GM12878 (cell line): ENCODE measurements at regions not wholly inside any gene's neighbourhood (a gene's known extent, or its start where the extent isn't known, plus 50 kb on each side); places are given as distances from the start of the nearest gene placed in this dataset.

ENCODE experiments used
- ATAC-seq: fragments of 200-7000 bp; cut with Tn5 transposase; 3 replicates; pipeline ENCODE4 v1.9.1; 2020; ENCODE audit warnings: mild to moderate bottlenecking, moderate library complexity
- BruUV-seq: library from RNA; stranded (reverse); fragments of 400-500 nt; replicated peaks from 2 replicates; lab custom pipeline; 2021; lab: Mats Ljungman, UMichigan
- CTCF ChIA-PET: fragments of 300-600 bp; sonication (Branson Sonifier 250); formaldehyde crosslinking; extraction: SDS; loops from one replicate; lab custom pipeline; 2021; ENCODE audit warnings: inconsistent platforms; lab: Yijun Ruan, JAX
- POLR2A ChIA-PET: fragments of 350-600 bp; formaldehyde crosslinking; extraction: SDS; loops from one replicate; lab custom pipeline; 2021; ENCODE audit warnings: inconsistent platforms; lab: Charles Lee
- RAD21 ChIA-PET: fragments of 300-600 bp; sonication (Branson Sonifier 250); formaldehyde crosslinking; loops from one replicate; lab custom pipeline; 2023; ENCODE audit warnings: antibody characterized with exemption; ENCODE audit not compliant: unreplicated experiment; lab: Charles Lee
- SMC1A ChIA-PET: fragments of 300-600 bp; sonication (Branson Sonifier 250); formaldehyde crosslinking; loops from one replicate; lab custom pipeline; 2023; ENCODE audit not compliant: unreplicated experiment, uncharacterized antibody; lab: Charles Lee
- DNase-seq: peaks from one replicate; pipeline ENCODE4 v3.0.0-alpha.2; 2011; ENCODE audit warnings: low read depth, low spot score
- FAIRE-seq: peaks from 3 replicates; lab custom pipeline; 2011; peaks lifted over from hg19 to GRCh38; lab: Jason Lieb, UNC
- H2AFZ ChIP-seq: 2 replicates; pipeline ENCODE4 v1.6.0; 2011; ENCODE audit warnings: low read depth, low read length, control low read depth; ENCODE audit not compliant: control insufficient read depth
- H3K27ac ChIP-seq: 2 replicates; pipeline ENCODE4 v1.5.1; 2011; ENCODE audit warnings: control low read depth; ENCODE audit not compliant: control insufficient read depth, insufficient read depth
- H3K27me3 ChIP-seq, 2 experiments: replicated peaks in 1 of 2; 2 replicates each; pipeline versions ENCODE4 v1.6.0 to v1.6.1; 2011; ENCODE audit warnings: low read length in 1 of 2; ENCODE audit not compliant: control insufficient read depth in 2 of 2, insufficient read depth in 2 of 2
- H3K36me3 ChIP-seq, 2 experiments: 2 replicates each; pipeline ENCODE4 v1.5.1; 2011; ENCODE audit warnings: low read length in 1 of 2; ENCODE audit not compliant: control insufficient read depth in 2 of 2, insufficient read depth in 2 of 2
- H3K4me1 ChIP-seq: 2 replicates; pipeline ENCODE4 v1.6.1; 2011; ENCODE audit warnings: mild to moderate bottlenecking, low read length, moderate library complexity, mixed read lengths; ENCODE audit not compliant: control insufficient read depth, insufficient read depth
- H3K4me2 ChIP-seq: 2 replicates; pipeline ENCODE4 v1.6.0; 2011; ENCODE audit warnings: control low read depth; ENCODE audit not compliant: control insufficient read depth, insufficient read depth
- H3K4me3 ChIP-seq: fragments of 200-600 bp; sonication (generic); 2 replicates; pipeline ENCODE4 v1.5.1; 2016
- H3K79me2 ChIP-seq: 2 replicates; pipeline ENCODE4 v1.6.0; 2011; ENCODE audit warnings: low read length; ENCODE audit not compliant: control insufficient read depth, insufficient read depth
- H3K9ac ChIP-seq: 2 replicates; pipeline ENCODE4 v1.8.0; 2011; ENCODE audit warnings: low read length, control low read depth, mixed read lengths; ENCODE audit not compliant: control insufficient read depth, insufficient read depth
- H3K9me3 ChIP-seq: replicated peaks from 3 replicates; pipeline ENCODE4 v1.5.1; 2011; ENCODE audit warnings: mild to moderate bottlenecking, low read length; ENCODE audit not compliant: control insufficient read depth, insufficient read depth
- H4K20me1 ChIP-seq: 2 replicates; pipeline ENCODE4 v1.6.0; 2011; ENCODE audit not compliant: control insufficient read depth, insufficient read depth
- CEBPB ChIP-seq, 2 experiments: fragments of 150-350 bp in 1 of 2; IDR thresholded peaks; 2 replicates each; pipeline ENCODE4 v1.6.1; 2012 to 2014; ENCODE audit warnings: low read depth in 2 of 2, low read length in 2 of 2, borderline replicate concordance in 1 of 2, inconsistent platforms in 1 of 2
- FOXM1 ChIP-seq: IDR thresholded peaks from 2 replicates; pipeline ENCODE4 v1.6.1; 2012; ENCODE audit warnings: low read depth, mild to moderate bottlenecking, inconsistent platforms, low read length, moderate library complexity
- MTA2 ChIP-seq: fragments of 450-650 bp; IDR thresholded peaks from 2 replicates; pipeline ENCODE4 v1.6.1; 2016; ENCODE audit warnings: low read depth, mild to moderate bottlenecking, moderate library complexity
- MYB ChIP-seq: fragments of 150-350 bp; IDR thresholded peaks from 2 replicates; pipeline ENCODE4 v1.6.1; 2014; ENCODE audit warnings: mild to moderate bottlenecking, low read depth, low read length, borderline replicate concordance
- NFYA ChIP-seq: IDR thresholded peaks from 2 replicates; pipeline ENCODE4 v1.6.1; 2011; ENCODE audit warnings: low read depth, mild to moderate bottlenecking, low read length, improper control_type of control experiment, borderline replicate concordance
- PAX8 ChIP-seq: fragments of 450-650 bp; IDR thresholded peaks from 2 replicates; pipeline ENCODE4 v1.6.1; 2017; ENCODE audit warnings: mild to moderate bottlenecking, moderate library complexity
- RB1 ChIP-seq: fragments of 450-650 bp; formaldehyde crosslinking; IDR thresholded peaks from 2 replicates; pipeline ENCODE4 v1.6.1; 2017; ENCODE audit warnings: mild to moderate bottlenecking, borderline replicate concordance
- SPI1 ChIP-seq: IDR thresholded peaks from 2 replicates; pipeline ENCODE4 v1.6.1; 2011; ENCODE audit warnings: low read depth, mild to moderate bottlenecking, low read length, moderate library complexity, borderline replicate concordance; ENCODE audit not compliant: insufficient read depth
- ZZZ3 ChIP-seq: IDR thresholded peaks from 2 replicates; pipeline ENCODE4 v1.6.1; 2011; ENCODE audit warnings: low read depth; ENCODE audit not compliant: control insufficient read depth, insufficient read length
- WGBS: methylation state at CpG from one replicate; pipeline ENCODE4 v1.1.6; 2016; ENCODE audit warnings: low lambda C conversion rate; ENCODE audit not compliant: insufficient replicate concordance, insufficient coverage; ENCODE audit errors: missing lambda C conversion rate; 5-methylcytosine and 5-hydroxymethylcytosine counted together
- in situ Hi-C: fragments of 300-500 bp; cut with MboI; formaldehyde crosslinking; loops from 9 replicates; pipeline ENCODE4 v1.14.3; 2018; ENCODE audit warnings: mixed read lengths
- intact Hi-C: fragments of 100-400 bp; cut with micrococcal nuclease; formaldehyde crosslinking; loops from one replicate; pipeline ENCODE4 v1.14.2; 2022; ENCODE audit not compliant: unreplicated experiment
- TF ChIP-seq, protein P1 (sequence below): fragments of 450-650 bp; formaldehyde crosslinking; IDR thresholded peaks from 2 replicates; pipeline ENCODE4 v1.4.0; 2022; ENCODE audit warnings: mild to moderate bottlenecking, moderate library complexity

DNA sequence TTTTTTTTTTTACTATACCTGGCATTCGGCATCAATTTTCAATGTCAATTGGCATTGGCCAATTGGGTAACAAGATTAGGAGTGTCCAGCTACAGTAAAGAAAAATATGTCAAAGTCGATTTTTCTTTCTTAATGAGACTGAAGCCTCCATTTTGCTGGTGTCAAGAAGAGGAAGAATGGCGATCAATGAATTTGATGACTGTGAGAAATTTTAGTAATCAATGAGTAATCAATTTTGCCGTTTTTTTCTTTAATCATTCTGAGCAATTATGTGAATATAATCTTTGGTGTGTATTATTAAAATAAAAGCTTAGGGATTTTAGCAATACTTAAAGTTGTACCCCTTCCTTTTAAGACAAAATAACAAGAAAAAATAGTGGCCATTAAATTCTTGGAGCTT, 69.7 kb downstream of the TMEM200C start:
- CTCF ChIA-PET, result no interaction called here
- Histone ChIP-seq H3K27me3 (no peaks in the 10 kb centered on the region; a peak in 1 of 4 replicates), H3K4me2 (no peak overlapping the region), H3K9me3 (no peaks in the 10 kb centered on the region), H3K4me3 (no peak overlapping the region), H3K27ac (no peak overlapping the region), H3K9ac (no peak overlapping the region), H3K36me3 (no peaks in the 10 kb centered on the region), H2AFZ (no peak overlapping the region), H3K4me1 (no peaks in the 10 kb centered on the region), H4K20me1 (no peaks in the 10 kb centered on the region), H3K79me2 (no peaks in the 10 kb centered on the region)
- SMC1A ChIA-PET, result no interaction called here
- POLR2A ChIA-PET, result no interaction called here
- 29% methylated on average over 4 of the region's 4 CpGs for WGBS
- no peak for TF ChIP-seq ZZZ3
- no peak for TF ChIP-seq RB1
- TF ChIP-seq SPI1, result no peak
- TF ChIP-seq MTA2, result no peak
- TF ChIP-seq CEBPB (IDR thresholded peaks at IDR 0.05; ENCODE audit: borderline replicate concordance in 1 of 2, low read depth in 2 of 2, low read length in 2 of 2), result no peak
- TF ChIP-seq, protein P1, sequence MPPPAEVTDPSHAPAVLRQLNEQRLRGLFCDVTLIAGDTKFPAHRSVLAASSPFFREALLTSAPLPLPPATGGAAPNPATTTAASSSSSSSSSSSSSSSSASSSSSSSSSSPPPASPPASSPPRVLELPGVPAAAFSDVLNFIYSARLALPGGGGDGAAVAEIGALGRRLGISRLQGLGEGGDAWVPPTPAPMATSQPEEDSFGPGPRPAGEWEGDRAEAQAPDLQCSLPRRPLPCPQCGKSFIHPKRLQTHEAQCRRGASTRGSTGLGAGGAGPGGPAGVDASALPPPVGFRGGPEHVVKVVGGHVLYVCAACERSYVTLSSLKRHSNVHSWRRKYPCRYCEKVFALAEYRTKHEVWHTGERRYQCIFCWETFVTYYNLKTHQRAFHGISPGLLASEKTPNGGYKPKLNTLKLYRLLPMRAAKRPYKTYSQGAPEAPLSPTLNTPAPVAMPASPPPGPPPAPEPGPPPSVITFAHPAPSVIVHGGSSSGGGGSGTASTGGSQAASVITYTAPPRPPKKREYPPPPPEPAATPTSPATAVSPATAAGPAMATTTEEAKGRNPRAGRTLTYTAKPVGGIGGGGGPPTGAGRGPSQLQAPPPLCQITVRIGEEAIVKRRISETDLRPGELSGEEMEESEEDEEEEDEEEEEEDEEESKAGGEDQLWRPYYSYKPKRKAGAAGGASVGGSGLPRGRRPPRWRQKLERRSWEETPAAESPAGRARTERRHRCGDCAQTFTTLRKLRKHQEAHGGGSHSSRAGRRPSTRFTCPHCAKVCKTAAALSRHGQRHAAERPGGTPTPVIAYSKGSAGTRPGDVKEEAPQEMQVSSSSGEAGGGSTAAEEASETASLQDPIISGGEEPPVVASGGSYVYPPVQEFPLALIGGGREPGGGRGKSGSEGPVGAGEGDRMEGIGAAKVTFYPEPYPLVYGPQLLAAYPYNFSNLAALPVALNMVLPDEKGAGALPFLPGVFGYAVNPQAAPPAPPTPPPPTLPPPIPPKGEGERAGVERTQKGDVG (CRISPR knock-in tag), result no peak
- no peak for TF ChIP-seq PAX8
- no peak for TF ChIP-seq MYB
- no peak for TF ChIP-seq NFYA
- no peak for TF ChIP-seq FOXM1
- intact Hi-C loops (no loop called here), in situ Hi-C loops (no loop called here)
- DNase-seq, result no peak
- no TSS peak for BruUV-seq
- FAIRE-seq, result no peak
- RAD21 ChIA-PET, result no interaction called here
- no peak for ATAC-seq
